IMR-90 (cell line): ENCODE measurements at regions not wholly inside any gene's neighbourhood (a gene's known extent, or its start where the extent isn't known, plus 50 kb on each side); places are given as distances from the start of the nearest gene placed in this dataset.

Source experiments
- ATAC-seq: fragments of 200-7000 bp; cut with Tn5 transposase; 2 replicates; pipeline ENCODE4 v1.9.1; 2020; ENCODE audit warnings: low read depth, mild to moderate bottlenecking, moderate library complexity
- BruUV-seq: library from RNA; stranded (reverse); fragments of 400-500 nt; replicated peaks from 2 replicates; lab custom pipeline; 2021; lab: Mats Ljungman, UMichigan
- CTCF ChIA-PET: fragments of 300-600 bp; formaldehyde crosslinking; extraction: SDS; loops from one replicate; lab custom pipeline; 2021; ENCODE audit warnings: antibody characterized with exemption; lab: Yijun Ruan, JAX
- POLR2A ChIA-PET: fragments of 300-600 bp; sonication (Branson Sonifier 250); formaldehyde crosslinking; loops from one replicate; lab custom pipeline; 2022; ENCODE audit warnings: antibody characterized with exemption; ENCODE audit not compliant: unreplicated experiment; lab: Charles Lee
- DNase-seq: peaks from one replicate; pipeline ENCODE4 v3.0.0; 2013
- H2AFZ ChIP-seq: replicated peaks from 2 replicates; pipeline ENCODE3; 2013; ENCODE audit warnings: low read length, mild to moderate bottlenecking; ENCODE audit not compliant: poor library complexity
- H2AK5ac ChIP-seq: 2 replicates; pipeline ENCODE4 v1.6.1; 2013; ENCODE audit warnings: low read depth, low read length, inconsistent platforms
- H2AK9ac ChIP-seq: replicated peaks from 2 replicates; pipeline ENCODE3; 2013; ENCODE audit warnings: mild to moderate bottlenecking, low read depth, low read length, moderate library complexity; ENCODE audit not compliant: poor library complexity
- H2BK120ac ChIP-seq: 2 replicates; pipeline ENCODE4 v1.6.1; 2013; ENCODE audit warnings: low read depth, low read length, inconsistent platforms
- H2BK15ac ChIP-seq: 3 replicates; pipeline ENCODE4 v1.6.1; 2013; ENCODE audit warnings: low read depth, low read length, inconsistent platforms
- H2BK20ac ChIP-seq: 2 replicates; pipeline ENCODE4 v1.6.1; 2013; ENCODE audit warnings: low read depth, mild to moderate bottlenecking, inconsistent platforms, low read length, moderate library complexity
- H2BK5ac ChIP-seq: 2 replicates; pipeline ENCODE4 v1.6.1; 2013; ENCODE audit warnings: mild to moderate bottlenecking, low read depth, low read length, inconsistent platforms; ENCODE audit not compliant: poor library complexity, severe bottlenecking
- H3K14ac ChIP-seq: replicated peaks from 2 replicates; pipeline ENCODE4 v1.6.1; 2013; ENCODE audit warnings: low read depth, low read length, inconsistent platforms
- H3K18ac ChIP-seq: 2 replicates; pipeline ENCODE4 v1.6.1; 2013; ENCODE audit warnings: low read depth, low read length, control low read depth
- H3K23ac ChIP-seq: 2 replicates; pipeline ENCODE4 v1.6.1; 2013; ENCODE audit warnings: low read depth, low read length, inconsistent platforms
- H3K27ac ChIP-seq: 2 replicates; pipeline ENCODE4 v1.5.1; 2013; ENCODE audit warnings: mild to moderate bottlenecking, control low read depth, low read length; ENCODE audit not compliant: insufficient read depth
- H3K27me3 ChIP-seq: 2 replicates; pipeline ENCODE4 v1.6.1; 2013; ENCODE audit warnings: low read length; ENCODE audit not compliant: control insufficient read depth, insufficient read depth
- H3K36me3 ChIP-seq: 2 replicates; pipeline ENCODE4 v1.6.1; 2013; ENCODE audit warnings: low read length, mixed read lengths; ENCODE audit not compliant: control insufficient read depth, insufficient read depth
- H3K4ac ChIP-seq: 2 replicates; pipeline ENCODE4 v1.6.1; 2013; ENCODE audit warnings: low read depth, low read length, inconsistent platforms
- H3K4me1 ChIP-seq: 2 replicates; pipeline ENCODE4 v1.6.1; 2013; ENCODE audit warnings: low read length, mixed read lengths; ENCODE audit not compliant: control insufficient read depth, insufficient read depth
- H3K4me2 ChIP-seq: 2 replicates; pipeline ENCODE4 v1.6.1; 2013; ENCODE audit warnings: low read depth, mild to moderate bottlenecking, control low read depth, low read length, moderate library complexity
- H3K4me3 ChIP-seq: 2 replicates; pipeline ENCODE4 v1.5.1; 2013; ENCODE audit warnings: low read depth, mild to moderate bottlenecking, control low read depth, low read length, moderate library complexity; ENCODE audit not compliant: insufficient read depth
- H3K56ac ChIP-seq: 2 replicates; pipeline ENCODE4 v1.6.1; 2013; ENCODE audit warnings: low read length, inconsistent platforms; ENCODE audit not compliant: insufficient read depth; ENCODE audit errors: extremely low read depth
- H3K79me1 ChIP-seq, 2 experiments: 2 replicates each; pipeline ENCODE4 v1.6.1; 2013; ENCODE audit warnings: low read length in 2 of 2, inconsistent platforms in 1 of 2, low read depth in 1 of 2
- H3K9ac ChIP-seq: 2 replicates; pipeline ENCODE4 v1.6.1; 2013; ENCODE audit warnings: low read depth, low read length, control low read depth
- H3K9me1 ChIP-seq: 2 replicates; pipeline ENCODE4 v1.6.1; 2013; ENCODE audit warnings: low read length, inconsistent platforms; ENCODE audit not compliant: insufficient read depth
- H3K9me3 ChIP-seq: 2 replicates; pipeline ENCODE4 v1.6.1; 2013; ENCODE audit warnings: low read length; ENCODE audit not compliant: control insufficient read depth, insufficient read depth
- H4K20me1 ChIP-seq: 2 replicates; pipeline ENCODE4 v1.6.1; 2013; ENCODE audit warnings: low read length, inconsistent platforms; ENCODE audit not compliant: insufficient read depth
- H4K5ac ChIP-seq: 2 replicates; pipeline ENCODE4 v1.6.1; 2013; ENCODE audit warnings: mild to moderate bottlenecking, low read depth, low read length, control low read depth
- H4K8ac ChIP-seq, 2 experiments: 2 replicates each; pipeline ENCODE4 v1.6.1; 2013; ENCODE audit warnings: low read depth in 2 of 2, low read length in 2 of 2, control low read depth in 1 of 2, inconsistent platforms in 1 of 2
- H4K91ac ChIP-seq: 2 replicates; pipeline ENCODE4 v1.6.1; 2013; ENCODE audit warnings: low read depth, low read length, inconsistent platforms; ENCODE audit not compliant: insufficient read depth
- BHLHE40 ChIP-seq: fragments of 150-350 bp; IDR thresholded peaks from 2 replicates; pipeline ENCODE4 v1.6.1; 2016; ENCODE audit warnings: mild to moderate bottlenecking, low read depth, low read length
- CEBPB ChIP-seq: IDR thresholded peaks from 2 replicates; pipeline ENCODE4 v1.6.1; 2012; ENCODE audit warnings: low read depth, low read length, improper control_type of control experiment
- CHD1 ChIP-seq: IDR thresholded peaks from 2 replicates; pipeline ENCODE4 v1.6.1; 2012; ENCODE audit warnings: low read depth, low read length, improper control_type of control experiment
- FOS ChIP-seq: fragments of 150-350 bp; IDR thresholded peaks from 2 replicates; pipeline ENCODE4 v1.6.1; 2016; ENCODE audit warnings: low read depth, low read length
- MAFK ChIP-seq: IDR thresholded peaks from 2 replicates; pipeline ENCODE4 v1.6.1; 2012; ENCODE audit warnings: low read depth, low read length, improper control_type of control experiment
- MAZ ChIP-seq: IDR thresholded peaks from 2 replicates; pipeline ENCODE4 v1.6.1; 2012; ENCODE audit warnings: low read depth, mild to moderate bottlenecking, low read length, improper control_type of control experiment, moderate library complexity, borderline replicate concordance
- MXI1 ChIP-seq: IDR thresholded peaks from 2 replicates; pipeline ENCODE4 v1.6.1; 2012; ENCODE audit warnings: low read depth, mild to moderate bottlenecking, low read length, moderate library complexity, borderline replicate concordance
- NFE2L2 ChIP-seq: fragments of 150-350 bp; IDR thresholded peaks from 2 replicates; pipeline ENCODE4 v1.6.1; 2016; ENCODE audit warnings: low read depth, mild to moderate bottlenecking, low read length
- POLR2A ChIP-seq: IDR thresholded peaks from 2 replicates; pipeline ENCODE4 v1.6.1; 2012; ENCODE audit warnings: mild to moderate bottlenecking, low read depth, low read length
- RAD21 ChIP-seq: IDR thresholded peaks from 2 replicates; pipeline ENCODE4 v1.6.1; 2012; ENCODE audit warnings: low read length, improper control_type of control experiment
- RCOR1 ChIP-seq: IDR thresholded peaks from 2 replicates; pipeline ENCODE4 v1.6.1; 2012; ENCODE audit warnings: mild to moderate bottlenecking, low read length, improper control_type of control experiment; ENCODE audit not compliant: insufficient replicate concordance
- RFX5 ChIP-seq: IDR thresholded peaks from 2 replicates; pipeline ENCODE4 v1.8.0; 2012; ENCODE audit warnings: low read depth, mild to moderate bottlenecking, low read length, moderate library complexity
- SMC3 ChIP-seq: fragments of 150-350 bp; IDR thresholded peaks from 2 replicates; pipeline ENCODE4 v1.6.1; 2016; ENCODE audit warnings: low read depth, mild to moderate bottlenecking, antibody characterized with exemption, low read length, moderate library complexity
- WGBS, 2 experiments: methylation state at CpG; one replicate each; pipeline versions ENCODE4 v1.1.5 to v1.1.7; 2013; ENCODE audit warnings: missing lambda C conversion rate in 2 of 2; ENCODE audit not compliant: insufficient read length in 1 of 2; ENCODE audit errors: extremely low coverage in 2 of 2; 5-methylcytosine and 5-hydroxymethylcytosine counted together
- dilution Hi-C: fragments of 300-500 bp; cut with HindIII; formaldehyde crosslinking; loops from one replicate; pipeline ENCODE4 v1.14.3; 2018; ENCODE audit warnings: low sequenced_read_pairs; ENCODE audit not compliant: unreplicated experiment
- in situ Hi-C: fragments of 300-500 bp; cut with MboI; formaldehyde crosslinking; loops from 3 replicates; pipeline ENCODE4 v1.14.3; 2019; ENCODE audit warnings: low sequenced_read_pairs, inconsistent platforms, mixed read lengths
- intact Hi-C: fragments of 100-400 bp; cut with micrococcal nuclease; formaldehyde crosslinking; loops from 2 replicates; pipeline ENCODE4 v1.10.0; 2022
- TF ChIP-seq, protein P1 (sequence below): fragments of 150-350 bp; IDR thresholded peaks from 2 replicates; pipeline ENCODE4 v1.6.1; 2017; ENCODE audit warnings: mild to moderate bottlenecking, antibody characterized with exemption, low read length, low read depth
- TF ChIP-seq, protein P2 (sequence below): conservative IDR thresholded peaks from 2 replicates; pipeline ENCODE4 v1.5.1; 2012; ENCODE audit warnings: mild to moderate bottlenecking, low read depth, low read length, improper control_type of control experiment
- TF ChIP-seq, protein P3 (sequence below): fragments of 150-350 bp; IDR thresholded peaks from 2 replicates; pipeline ENCODE4 v1.6.1; 2016; ENCODE audit warnings: low read depth, mild to moderate bottlenecking, low read length, moderate library complexity, borderline replicate concordance

DNA sequence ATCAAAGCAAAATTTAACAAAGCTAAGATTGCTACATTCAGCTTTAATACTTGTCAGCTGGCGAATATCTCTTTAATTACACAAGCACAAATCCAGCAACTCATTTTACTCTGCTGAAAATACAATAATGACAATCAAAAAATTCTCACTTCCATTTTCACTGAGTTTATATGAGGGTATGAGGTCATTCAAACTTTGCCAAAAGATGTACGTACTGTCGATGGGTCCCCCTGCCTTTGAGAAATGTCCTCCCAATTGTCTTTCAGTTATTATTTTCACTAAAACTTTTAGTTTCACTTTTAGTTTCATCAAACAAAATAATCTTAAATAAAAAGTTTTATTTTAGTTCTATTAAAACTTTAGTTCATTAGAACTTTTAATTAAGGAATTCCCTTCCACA lies 159.5 kb upstream of the WDR11 start:
- no peak overlapping the region for H3K4me2 ChIP-seq
- no peak overlapping the region for H3K4ac ChIP-seq
- no peaks in the 10 kb centered on the region for H3K4me1 ChIP-seq
- H3K27ac ChIP-seq = no peak overlapping the region
- no peak overlapping the region for H3K56ac ChIP-seq
- H2AK5ac ChIP-seq = no peak overlapping the region
- in situ Hi-C loops = no loop called here
- no peak overlapping the region for H2AFZ ChIP-seq
- H3K9ac ChIP-seq = no peak overlapping the region
- no peak overlapping the region for H2BK20ac ChIP-seq
- H3K23ac ChIP-seq = no peak overlapping the region
- H3K36me3 ChIP-seq = no peaks in the 10 kb centered on the region
- BruUV-seq = no TSS peak
- POLR2A ChIA-PET = no interaction called here
- no peak overlapping the region for H2BK15ac ChIP-seq
- no peak overlapping the region for H4K91ac ChIP-seq
- TF ChIP-seq MAFK = no peak
- no peak for TF ChIP-seq POLR2A
- no peak for TF ChIP-seq MXI1
- no peak for TF ChIP-seq BHLHE40
- TF ChIP-seq, protein P1, sequence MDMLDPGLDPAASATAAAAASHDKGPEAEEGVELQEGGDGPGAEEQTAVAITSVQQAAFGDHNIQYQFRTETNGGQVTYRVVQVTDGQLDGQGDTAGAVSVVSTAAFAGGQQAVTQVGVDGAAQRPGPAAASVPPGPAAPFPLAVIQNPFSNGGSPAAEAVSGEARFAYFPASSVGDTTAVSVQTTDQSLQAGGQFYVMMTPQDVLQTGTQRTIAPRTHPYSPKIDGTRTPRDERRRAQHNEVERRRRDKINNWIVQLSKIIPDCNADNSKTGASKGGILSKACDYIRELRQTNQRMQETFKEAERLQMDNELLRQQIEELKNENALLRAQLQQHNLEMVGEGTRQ = no peak
- TF ChIP-seq RAD21 = no peak
- TF ChIP-seq FOS = no peak
- no peak for TF ChIP-seq RFX5
- TF ChIP-seq CEBPB = no peak
- TF ChIP-seq SMC3 = no peak
- TF ChIP-seq MAZ = no peak
- no peak for TF ChIP-seq NFE2L2
- TF ChIP-seq, protein P2, sequence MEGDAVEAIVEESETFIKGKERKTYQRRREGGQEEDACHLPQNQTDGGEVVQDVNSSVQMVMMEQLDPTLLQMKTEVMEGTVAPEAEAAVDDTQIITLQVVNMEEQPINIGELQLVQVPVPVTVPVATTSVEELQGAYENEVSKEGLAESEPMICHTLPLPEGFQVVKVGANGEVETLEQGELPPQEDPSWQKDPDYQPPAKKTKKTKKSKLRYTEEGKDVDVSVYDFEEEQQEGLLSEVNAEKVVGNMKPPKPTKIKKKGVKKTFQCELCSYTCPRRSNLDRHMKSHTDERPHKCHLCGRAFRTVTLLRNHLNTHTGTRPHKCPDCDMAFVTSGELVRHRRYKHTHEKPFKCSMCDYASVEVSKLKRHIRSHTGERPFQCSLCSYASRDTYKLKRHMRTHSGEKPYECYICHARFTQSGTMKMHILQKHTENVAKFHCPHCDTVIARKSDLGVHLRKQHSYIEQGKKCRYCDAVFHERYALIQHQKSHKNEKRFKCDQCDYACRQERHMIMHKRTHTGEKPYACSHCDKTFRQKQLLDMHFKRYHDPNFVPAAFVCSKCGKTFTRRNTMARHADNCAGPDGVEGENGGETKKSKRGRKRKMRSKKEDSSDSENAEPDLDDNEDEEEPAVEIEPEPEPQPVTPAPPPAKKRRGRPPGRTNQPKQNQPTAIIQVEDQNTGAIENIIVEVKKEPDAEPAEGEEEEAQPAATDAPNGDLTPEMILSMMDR = no peak
- no peak for TF ChIP-seq RCOR1
- no peak for TF ChIP-seq CHD1
- TF ChIP-seq, protein P3, sequence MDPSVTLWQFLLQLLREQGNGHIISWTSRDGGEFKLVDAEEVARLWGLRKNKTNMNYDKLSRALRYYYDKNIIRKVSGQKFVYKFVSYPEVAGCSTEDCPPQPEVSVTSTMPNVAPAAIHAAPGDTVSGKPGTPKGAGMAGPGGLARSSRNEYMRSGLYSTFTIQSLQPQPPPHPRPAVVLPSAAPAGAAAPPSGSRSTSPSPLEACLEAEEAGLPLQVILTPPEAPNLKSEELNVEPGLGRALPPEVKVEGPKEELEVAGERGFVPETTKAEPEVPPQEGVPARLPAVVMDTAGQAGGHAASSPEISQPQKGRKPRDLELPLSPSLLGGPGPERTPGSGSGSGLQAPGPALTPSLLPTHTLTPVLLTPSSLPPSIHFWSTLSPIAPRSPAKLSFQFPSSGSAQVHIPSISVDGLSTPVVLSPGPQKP = no peak
- no peaks in the 10 kb centered on the region for H3K27me3 ChIP-seq
- no peak overlapping the region for H2BK5ac ChIP-seq
- H3K9me3 ChIP-seq = peaks cover 7% of the 10 kb centered on the region; the same call in 1 of the 2 replicates
- intact Hi-C loops = no loop called here
- no CpG with 5 or more reads among the region's 3 CpGs for WGBS, 2 experiments
- no peak overlapping the region for H2BK120ac ChIP-seq
- no peaks in the 10 kb centered on the region for H4K20me1 ChIP-seq
- no peak overlapping the region for H3K14ac ChIP-seq
- no peak overlapping the region for H4K5ac ChIP-seq
- dilution Hi-C loops = no loop called here
- no peaks in the 10 kb centered on the region for H3K9me1 ChIP-seq
- no peak for ATAC-seq
- DNase-seq = no peak
- H3K18ac ChIP-seq = no peak overlapping the region
- CTCF ChIA-PET = no interaction called here
- H3K79me1 ChIP-seq = no peaks in the 10 kb centered on the region
- no peak overlapping the region for H3K4me3 ChIP-seq
- no peak overlapping the region for H4K8ac ChIP-seq
- no peak overlapping the region for H2AK9ac ChIP-seq
